Psoas muscle (tissue), 7 donors: ENCODE measurements at regions not wholly inside any gene's neighbourhood (a gene's known extent, or its start where the extent isn't known, plus 50 kb on each side); places are given as distances from the start of the nearest gene placed in this dataset.

ENCODE experiments used
- ATAC-seq, 4 donors: fragments of 200-7000 bp; cut with Tn5 transposase; one replicate each; pipeline ENCODE4 v1.9.1; 2020; ENCODE audit warnings: moderate library complexity in 3 of 4, mild to moderate bottlenecking in 2 of 4
- DNase-seq, 2 donors: peaks; one replicate each; pipeline ENCODE4 v3.0.0-alpha.2; 2020
- H3K27ac ChIP-seq: fragments of 200-600 bp; one replicate; pipeline ENCODE4 v1.8.0; 2022
- H3K27me3 ChIP-seq, 3 donors: fragments of 200-600 bp in 1 of 3; one replicate each; pipeline versions ENCODE4 v1.6.1 to v1.8.0; 2013 to 2022; ENCODE audit warnings: low read length in 2 of 3, mild to moderate bottlenecking in 2 of 3, moderate library complexity in 1 of 3; ENCODE audit not compliant: insufficient read depth in 3 of 3
- H3K36me3 ChIP-seq, 2 donors: fragments of 200-600 bp in 1 of 2; one replicate each; pipeline versions ENCODE4 v1.6.1 to v1.8.0; 2013 to 2022; ENCODE audit warnings: low read depth in 1 of 2, mild to moderate bottlenecking in 1 of 2, moderate library complexity in 1 of 2; ENCODE audit not compliant: insufficient read depth in 1 of 2
- H3K4me1 ChIP-seq: fragments of 200-600 bp; one replicate; pipeline ENCODE4 v1.8.0; 2022
- H3K4me3 ChIP-seq: fragments of 200-600 bp; one replicate; pipeline ENCODE4 v1.8.0; 2022; ENCODE audit warnings: mild to moderate bottlenecking
- H3K9me3 ChIP-seq: fragments of 200-600 bp; one replicate; pipeline ENCODE4 v1.8.0; 2022
- WGBS, 3 donors: extraction: QIAGEN DNeasy Blood & Tissue Kit; methylation state at CpG; one replicate each; pipeline versions ENCODE4 v1.1.6 to v1.1.7; 2013; 5-methylcytosine and 5-hydroxymethylcytosine counted together
- intact Hi-C, 2 donors: fragments of 100-400 bp; cut with DNase I; formaldehyde crosslinking; loops; one replicate each; pipeline versions ENCODE4 v1.11.0 to v1.14.2; 2022
- TF ChIP-seq, protein P1 (sequence below): fragments of 200-600 bp; IDR thresholded peaks from one replicate; pipeline ENCODE4 v1.8.0; 2022; ENCODE audit warnings: antibody characterized with exemption
- donor health status: healthy with polysubstance abuse.
- donor health status: DM: no; HTN: no; CAD: no; lungs with moderate emphysema.
- donor health status: Bipolar disorder and iron deficiency.
- donor health status: healthy.
- donor health status: DM: yes; HTN: yes; CAD: no.
- donor health status: DM: no; HTN: no; CAD: no.
- donor health status: DM: yes; HTN: yes; CAD: no.

GRCh38 chr2:100654611-100655010, 91.8 kb downstream of the PDCL3 start:
- 90 to 92% (median 91%) methylated on average over 7 of the region's 7 CpGs for WGBS, 3 donors
- Histone ChIP-seq H3K4me3 (no peak overlapping the region), H3K27ac (no peak overlapping the region), H3K27me3 (no peaks in the 10 kb centered on the region), H3K9me3 (no peaks in the 10 kb centered on the region), H3K4me1 (no peaks in the 10 kb centered on the region), H3K36me3 (no peaks in the 10 kb centered on the region)
- DNase-seq (no peak), ATAC-seq (no peak)
- intact Hi-C loops = no loop called here
- TF ChIP-seq, protein P1, sequence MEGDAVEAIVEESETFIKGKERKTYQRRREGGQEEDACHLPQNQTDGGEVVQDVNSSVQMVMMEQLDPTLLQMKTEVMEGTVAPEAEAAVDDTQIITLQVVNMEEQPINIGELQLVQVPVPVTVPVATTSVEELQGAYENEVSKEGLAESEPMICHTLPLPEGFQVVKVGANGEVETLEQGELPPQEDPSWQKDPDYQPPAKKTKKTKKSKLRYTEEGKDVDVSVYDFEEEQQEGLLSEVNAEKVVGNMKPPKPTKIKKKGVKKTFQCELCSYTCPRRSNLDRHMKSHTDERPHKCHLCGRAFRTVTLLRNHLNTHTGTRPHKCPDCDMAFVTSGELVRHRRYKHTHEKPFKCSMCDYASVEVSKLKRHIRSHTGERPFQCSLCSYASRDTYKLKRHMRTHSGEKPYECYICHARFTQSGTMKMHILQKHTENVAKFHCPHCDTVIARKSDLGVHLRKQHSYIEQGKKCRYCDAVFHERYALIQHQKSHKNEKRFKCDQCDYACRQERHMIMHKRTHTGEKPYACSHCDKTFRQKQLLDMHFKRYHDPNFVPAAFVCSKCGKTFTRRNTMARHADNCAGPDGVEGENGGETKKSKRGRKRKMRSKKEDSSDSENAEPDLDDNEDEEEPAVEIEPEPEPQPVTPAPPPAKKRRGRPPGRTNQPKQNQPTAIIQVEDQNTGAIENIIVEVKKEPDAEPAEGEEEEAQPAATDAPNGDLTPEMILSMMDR = no peak

- DNase-seq (no peak), ATAC-seq (no peak)
- Histone ChIP-seq H3K27me3 (no peaks in the 10 kb centered on the region), H3K9me3 (no peaks in the 10 kb centered on the region), H3K27ac (no peak overlapping the region), H3K4me1 (no peaks in the 10 kb centered on the region), H3K36me3 (no peaks in the 10 kb centered on the region), H3K4me3 (no peak overlapping the region)
- WGBS, 3 donors = 70 to 77% (median 75%) methylated on average over 5 of the region's 5 CpGs
- intact Hi-C loops = no loop called here
- TF ChIP-seq, protein P1 = no peak
Observed at GRCh38 chr2:100655446-100655845, 92.7 kb downstream of the PDCL3 start.

GRCh38 chr2:100655936-100656534, 93.2 kb downstream of the PDCL3 start:
- Histone ChIP-seq H3K36me3 (no peaks in the 10 kb centered on the region), H3K4me3 (no peak overlapping the region), H3K27ac (no peak overlapping the region), H3K4me1 (no peaks in the 10 kb centered on the region), H3K9me3 (no peaks in the 10 kb centered on the region), H3K27me3 (no peaks in the 10 kb centered on the region)
- DNase-seq (no peak), ATAC-seq (no peak)
- 82 to 88% (median 85%) methylated on average over 5 of the region's 5 CpGs for WGBS, 3 donors
- intact Hi-C loops = no loop called here
- TF ChIP-seq, protein P1 = no peak

DNA sequence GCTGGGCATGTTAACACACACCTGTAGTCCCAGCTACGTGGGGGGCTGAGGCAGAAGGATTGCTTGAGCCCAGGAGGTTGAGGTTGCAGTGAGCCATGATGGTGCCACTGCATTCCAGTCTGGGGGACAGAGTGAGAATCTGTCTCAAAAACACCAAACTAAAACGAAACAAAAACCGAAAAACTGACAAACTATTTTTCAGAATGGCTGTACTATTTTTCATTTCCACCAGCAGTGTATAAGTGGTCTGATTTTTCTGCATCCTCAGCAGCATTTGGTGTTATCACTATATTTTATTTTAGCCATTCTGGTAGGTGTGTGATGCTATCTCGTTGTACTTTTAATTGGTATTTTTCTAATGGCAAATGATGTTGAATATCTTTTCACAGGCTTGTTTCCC, 95.2 kb downstream of the PDCL3 start:
- 83 to 89% (median 84%) methylated on average over 4 of the region's 4 CpGs for WGBS, 3 donors
- Histone ChIP-seq H3K4me1 (no peaks in the 10 kb centered on the region), H3K36me3 (no peaks in the 10 kb centered on the region), H3K4me3 (no peak overlapping the region), H3K27ac (no peak overlapping the region), H3K27me3 (no peaks in the 10 kb centered on the region), H3K9me3 (no peaks in the 10 kb centered on the region)
- no peak for DNase-seq
- TF ChIP-seq, protein P1 = no peak
- intact Hi-C loops = no loop called here
- ATAC-seq = no peak
